GM13977 (cell line): ENCODE measurements at regions not wholly inside any gene's neighbourhood (a gene's known extent, or its start where the extent isn't known, plus 50 kb on each side); places are given as distances from the start of the nearest gene placed in this dataset.
"Not testable (repeated sequence)": the region's sequence is repeated elsewhere in the genome, so short reads cannot be mapped to it uniquely, and the experiment has no call there.

Experiments used
- DNase-seq: peaks from one replicate; pipeline ENCODE4 v3.0.0; 2012; ENCODE audit warnings: low spot score
- in situ Hi-C: fragments of 300-500 bp; cut with MboI; formaldehyde crosslinking; loops from one replicate; pipeline ENCODE4 v1.12.0; 2022; ENCODE audit warnings: low sequenced_read_pairs, low pct_unique_long_range_greater_than_20kb, mixed read lengths, inconsistent platforms; ENCODE audit not compliant: unreplicated experiment
- TF ChIP-seq, protein P1 (sequence below): IDR thresholded peaks from 2 replicates; pipeline ENCODE4 v1.5.1; 2012; ENCODE audit warnings: mild to moderate bottlenecking, control low read depth; ENCODE audit not compliant: insufficient read depth; ENCODE audit errors: extremely low read depth, missing control alignments

DNA sequence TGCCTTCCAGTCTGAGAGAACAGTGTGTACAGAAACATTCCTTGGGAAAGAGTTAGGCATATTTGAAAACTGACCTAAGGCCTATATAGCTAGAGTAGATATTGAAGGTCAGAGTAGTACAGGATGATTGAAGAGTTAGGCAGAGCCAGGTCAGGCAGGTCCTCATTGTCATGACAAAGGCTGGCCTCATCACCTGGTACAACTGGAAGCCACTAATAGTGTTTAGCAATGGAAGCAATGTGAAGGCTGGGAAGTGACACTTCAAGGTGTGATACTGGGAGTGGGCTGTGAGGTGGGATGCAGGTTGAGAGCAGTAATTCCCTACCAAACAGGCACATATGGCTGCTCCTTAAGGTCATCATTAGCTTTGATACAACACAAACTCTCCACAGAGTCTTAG, 123.6 kb upstream of the CCNH start:
- DNase-seq = no peak
- in situ Hi-C loops = no loop called here
- TF ChIP-seq, protein P1, sequence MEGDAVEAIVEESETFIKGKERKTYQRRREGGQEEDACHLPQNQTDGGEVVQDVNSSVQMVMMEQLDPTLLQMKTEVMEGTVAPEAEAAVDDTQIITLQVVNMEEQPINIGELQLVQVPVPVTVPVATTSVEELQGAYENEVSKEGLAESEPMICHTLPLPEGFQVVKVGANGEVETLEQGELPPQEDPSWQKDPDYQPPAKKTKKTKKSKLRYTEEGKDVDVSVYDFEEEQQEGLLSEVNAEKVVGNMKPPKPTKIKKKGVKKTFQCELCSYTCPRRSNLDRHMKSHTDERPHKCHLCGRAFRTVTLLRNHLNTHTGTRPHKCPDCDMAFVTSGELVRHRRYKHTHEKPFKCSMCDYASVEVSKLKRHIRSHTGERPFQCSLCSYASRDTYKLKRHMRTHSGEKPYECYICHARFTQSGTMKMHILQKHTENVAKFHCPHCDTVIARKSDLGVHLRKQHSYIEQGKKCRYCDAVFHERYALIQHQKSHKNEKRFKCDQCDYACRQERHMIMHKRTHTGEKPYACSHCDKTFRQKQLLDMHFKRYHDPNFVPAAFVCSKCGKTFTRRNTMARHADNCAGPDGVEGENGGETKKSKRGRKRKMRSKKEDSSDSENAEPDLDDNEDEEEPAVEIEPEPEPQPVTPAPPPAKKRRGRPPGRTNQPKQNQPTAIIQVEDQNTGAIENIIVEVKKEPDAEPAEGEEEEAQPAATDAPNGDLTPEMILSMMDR = no peak

DNA sequence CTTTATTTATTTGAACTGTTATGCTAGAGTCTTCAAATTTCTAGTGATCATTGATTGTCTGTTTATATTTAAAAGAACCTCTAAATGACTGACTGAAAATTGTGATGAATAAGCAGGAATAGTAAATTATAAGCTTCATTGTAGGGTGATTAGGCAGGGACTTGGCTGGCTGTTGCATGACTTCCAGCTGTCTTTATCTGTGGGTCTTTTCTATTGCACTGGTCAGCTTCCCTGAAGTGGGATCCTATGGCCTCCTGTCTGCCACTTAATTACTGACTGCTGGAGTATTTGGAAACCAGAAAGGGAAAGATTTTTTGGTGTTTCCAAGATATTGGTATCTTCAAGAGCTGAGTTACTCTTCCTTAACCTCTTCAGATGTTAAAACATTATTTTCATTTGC, 123.0 kb upstream of the CCNH start:
- in situ Hi-C loops = no loop called here
- DNase-seq = no peak
- TF ChIP-seq, protein P1 = no peak

DNA sequence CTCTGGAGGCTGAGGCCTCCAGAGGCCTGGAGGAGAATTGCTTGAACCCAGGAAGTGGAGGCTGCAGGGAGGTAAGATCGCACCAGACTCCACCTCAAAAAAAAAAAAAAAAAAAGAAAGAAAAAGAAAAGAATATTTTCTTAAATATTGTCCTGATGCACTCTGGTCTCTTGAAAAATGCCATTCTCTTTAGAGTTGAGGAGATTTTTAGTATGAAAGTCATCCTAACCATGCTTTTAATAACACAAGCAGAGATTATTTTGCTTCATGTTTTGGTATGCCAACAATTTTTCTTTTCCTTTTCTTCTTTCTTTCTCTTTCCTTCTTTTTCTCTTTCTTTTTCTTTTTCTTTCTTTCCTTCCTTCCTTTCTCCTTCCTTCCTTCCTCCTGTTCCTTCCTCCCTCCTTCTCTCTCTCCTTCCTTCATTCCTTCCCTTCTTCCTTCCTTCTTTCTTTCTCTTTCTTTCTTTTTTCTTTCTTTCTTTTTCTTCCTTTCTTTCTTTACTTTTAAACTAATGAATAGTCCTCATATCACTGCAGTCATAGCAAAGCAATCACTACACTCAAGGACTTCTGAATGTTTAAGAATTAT, 116.9 kb upstream of the CCNH start:
- in situ Hi-C loops = no loop called here
- DNase-seq = no peak
- TF ChIP-seq, protein P1 = no peak

DNA sequence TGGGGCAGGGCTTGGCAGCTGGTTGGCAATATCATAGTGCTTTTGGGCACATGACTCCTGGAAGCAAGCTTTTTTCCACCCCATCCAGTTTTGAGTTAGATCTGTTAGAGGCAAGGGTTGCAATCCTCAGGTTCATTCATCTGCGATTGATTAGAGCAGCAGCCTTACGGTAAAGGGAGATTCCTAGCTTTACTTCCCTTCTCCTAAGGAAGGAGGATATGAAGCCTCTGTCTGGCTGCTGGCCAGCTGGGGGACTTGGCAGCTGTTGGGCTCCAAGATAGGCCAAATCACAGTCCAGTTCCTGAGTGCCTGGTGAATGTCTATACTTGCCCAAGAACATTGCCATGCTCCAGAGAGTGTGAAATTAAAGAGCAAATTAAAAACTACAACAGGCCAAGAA, 113.4 kb upstream of the CCNH start:
- TF ChIP-seq, protein P1 = no peak
- in situ Hi-C loops = no loop called here
- DNase-seq = no peak

DNA sequence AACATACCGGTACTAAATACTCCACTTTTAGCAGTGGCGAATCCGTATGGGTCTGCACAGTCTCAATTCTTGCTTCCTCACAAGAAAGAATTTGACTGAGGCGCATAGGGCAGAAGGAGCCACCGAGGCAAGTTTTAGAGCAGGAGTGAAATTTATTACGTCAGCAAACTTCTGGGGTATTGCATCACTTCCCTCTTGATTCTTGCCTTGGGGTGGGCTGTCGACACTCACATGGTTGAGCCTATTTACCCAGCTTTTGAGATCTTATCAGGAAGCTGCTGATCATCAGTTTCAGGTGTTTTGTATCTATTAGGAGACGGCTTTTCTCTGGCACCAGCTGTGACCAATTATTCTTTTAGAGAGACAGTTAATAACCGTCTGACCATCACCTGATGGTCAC, 111.5 kb upstream of the CCNH start:
- TF ChIP-seq, protein P1 = no peak
- no peak for DNase-seq
- in situ Hi-C loops = no loop called here

DNA sequence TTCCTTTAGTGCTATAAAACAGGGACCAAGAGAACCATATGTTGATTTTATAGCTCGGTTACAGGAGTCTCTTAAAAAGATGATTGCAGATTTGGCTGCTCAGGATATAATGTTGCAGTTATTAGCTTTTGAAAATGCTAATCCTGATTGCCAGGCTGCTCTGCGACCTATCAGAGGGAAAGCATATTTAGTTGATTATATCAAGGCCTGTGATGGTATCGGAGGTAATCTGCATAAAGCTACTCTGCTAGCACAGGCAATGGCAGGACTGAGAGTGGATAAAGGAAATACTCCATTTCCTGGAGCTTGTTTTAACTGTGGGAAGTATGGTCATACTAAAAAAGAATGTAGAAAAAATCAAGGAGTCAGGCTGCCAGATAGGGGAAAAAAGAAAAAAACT, 99.0 kb upstream of the CCNH start:
- in situ Hi-C loops, DNase-seq: not testable (repeated sequence)

DNA sequence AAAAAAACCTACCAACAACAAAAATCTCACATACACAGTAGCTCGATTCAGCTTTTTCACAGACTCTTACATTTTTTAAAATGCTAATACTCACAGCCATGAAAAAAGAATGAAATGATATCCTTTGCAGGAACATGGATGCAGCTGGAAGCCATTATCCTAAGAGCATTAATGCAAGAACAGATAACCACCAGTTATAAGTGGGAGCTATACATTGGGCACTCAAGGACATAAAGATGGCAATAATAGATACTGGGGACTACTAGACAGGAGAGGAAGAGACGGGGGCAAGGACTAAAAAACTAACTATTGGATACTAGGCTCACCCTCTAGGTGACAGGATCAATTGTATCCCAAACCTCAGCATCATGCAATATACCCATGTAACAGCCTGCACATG, 90.3 kb upstream of the CCNH start:
- TF ChIP-seq, protein P1 = no peak
- no peak for DNase-seq
- in situ Hi-C loops = no loop called here
